Adrenal gland (tissue), 9 donors: ENCODE measurements at regions not wholly inside any gene's neighbourhood (a gene's known extent, or its start where the extent isn't known, plus 50 kb on each side); places are given as distances from the start of the nearest gene placed in this dataset.
"Not testable (repeated sequence)": the region's sequence is repeated elsewhere in the genome, so short reads cannot be mapped to it uniquely, and the experiment has no call there.

Experiments
- DNase-seq, 7 donors: peaks; one replicate each; pipeline ENCODE4 v3.0.0-alpha.2; 2019 to 2020
- H3K27ac ChIP-seq, 5 donors: fragments of 200-600 bp; sonication (generic) in 4 of 5; 1 replicate in 3 of 5; 2 replicates in 2 of 5; pipeline versions ENCODE4 v1.5.1 to v1.8.0; 2016 to 2020; ENCODE audit warnings: mild to moderate bottlenecking in 1 of 5
- H3K27me3 ChIP-seq: fragments of 200-600 bp; 2 replicates; pipeline ENCODE4 v1.8.0; 2021
- H3K36me3 ChIP-seq, 2 donors: fragments of 200-600 bp; replicated peaks in 1 of 2; 1 replicate in 1 of 2; 2 replicates in 1 of 2; pipeline versions ENCODE4 v1.5.1 to v1.8.0; 2018 to 2022
- H3K4me1 ChIP-seq, 2 donors: fragments of 200-600 bp; replicated peaks in 1 of 2; 1 replicate in 1 of 2; 2 replicates in 1 of 2; pipeline versions ENCODE4 v1.5.1 to v1.8.0; 2018 to 2021
- H3K4me3 ChIP-seq, 4 donors: fragments of 200-600 bp; sonication (generic) in 3 of 4; one replicate each; pipeline ENCODE4 v1.5.1; 2016 to 2018
- H3K9me3 ChIP-seq, 3 donors: fragments of 200-600 bp; sonication (generic) in 1 of 3; replicated peaks in 1 of 3; 1 replicate in 2 of 3; 2 replicates in 1 of 3; pipeline versions ENCODE4 v1.5.1 to v1.8.0; 2016 to 2021
- POLR2A ChIP-seq, 2 donors: fragments of 450-650 bp; IDR thresholded peaks; one replicate each; pipeline ENCODE4 v1.6.1; 2017; ENCODE audit warnings: antibody characterized with exemption in 2 of 2, mild to moderate bottlenecking in 2 of 2, moderate library complexity in 1 of 2
- WGBS, 4 donors: extraction: QIAGEN DNeasy Blood & Tissue Kit in 2 of 4; methylation state at CpG; one replicate each; pipeline versions ENCODE4 v1.1.5 to v1.1.7; 2013 to 2017; 5-methylcytosine and 5-hydroxymethylcytosine counted together
- intact Hi-C, 2 donors: fragments of 100-400 bp; cut with DNase I; formaldehyde crosslinking; loops; one replicate each; pipeline versions ENCODE4 v1.14.1 to v1.15.0; 2022 to 2023
- TF ChIP-seq, protein P1 (sequence below), 6 experiments: fragments of 450-650 bp in 4 of 6; fragments of 200-600 bp in 2 of 6; sonication (generic) in 1 of 6; IDR thresholded peaks; 1 replicate in 5 of 6; 2 replicates in 1 of 6; pipeline versions ENCODE4 v1.5.1 to v1.8.0; 2016 to 2021; ENCODE audit warnings: antibody characterized with exemption in 6 of 6, mild to moderate bottlenecking in 2 of 6, moderate library complexity in 1 of 6
- donor health status: healthy with polysubstance abuse.
- donor health status: Bipolar disorder and iron deficiency.
- donor health status: DM: yes; HTN: yes; CAD: no.
- donor health status: DM: no; HTN: no; CAD: no.
- donor health status: DM: no; HTN: no; CAD: no.

DNA sequence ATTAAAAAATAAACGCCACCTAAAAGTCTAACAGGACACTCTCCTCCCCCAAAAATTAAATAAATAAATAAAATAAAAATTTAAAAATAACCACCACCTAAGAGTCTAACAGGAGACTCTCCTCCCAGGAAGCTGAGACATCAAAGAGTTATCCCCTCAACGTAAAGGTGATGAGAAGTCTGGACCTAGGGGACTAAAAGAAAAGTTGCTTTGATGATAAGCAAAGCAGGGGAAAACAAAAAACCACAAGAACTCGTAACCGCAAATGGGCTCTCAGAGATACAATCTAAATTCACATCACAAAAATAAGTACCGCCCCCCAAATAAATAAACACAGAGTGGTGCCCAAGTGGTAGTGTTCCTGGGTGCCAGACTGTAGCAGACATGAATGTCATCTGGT is 412.2 kb downstream of the ZFHX3 start:
- no peak for DNase-seq
- TF ChIP-seq, protein P1, sequence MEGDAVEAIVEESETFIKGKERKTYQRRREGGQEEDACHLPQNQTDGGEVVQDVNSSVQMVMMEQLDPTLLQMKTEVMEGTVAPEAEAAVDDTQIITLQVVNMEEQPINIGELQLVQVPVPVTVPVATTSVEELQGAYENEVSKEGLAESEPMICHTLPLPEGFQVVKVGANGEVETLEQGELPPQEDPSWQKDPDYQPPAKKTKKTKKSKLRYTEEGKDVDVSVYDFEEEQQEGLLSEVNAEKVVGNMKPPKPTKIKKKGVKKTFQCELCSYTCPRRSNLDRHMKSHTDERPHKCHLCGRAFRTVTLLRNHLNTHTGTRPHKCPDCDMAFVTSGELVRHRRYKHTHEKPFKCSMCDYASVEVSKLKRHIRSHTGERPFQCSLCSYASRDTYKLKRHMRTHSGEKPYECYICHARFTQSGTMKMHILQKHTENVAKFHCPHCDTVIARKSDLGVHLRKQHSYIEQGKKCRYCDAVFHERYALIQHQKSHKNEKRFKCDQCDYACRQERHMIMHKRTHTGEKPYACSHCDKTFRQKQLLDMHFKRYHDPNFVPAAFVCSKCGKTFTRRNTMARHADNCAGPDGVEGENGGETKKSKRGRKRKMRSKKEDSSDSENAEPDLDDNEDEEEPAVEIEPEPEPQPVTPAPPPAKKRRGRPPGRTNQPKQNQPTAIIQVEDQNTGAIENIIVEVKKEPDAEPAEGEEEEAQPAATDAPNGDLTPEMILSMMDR (IDR thresholded peaks at IDR 0.05): no peak
- TF ChIP-seq POLR2A (IDR thresholded peaks at IDR 0.05): no peak
- Histone ChIP-seq H3K27ac (no peak overlapping the region), H3K27me3 (no peaks in the 10 kb centered on the region), H3K4me3 (no peak overlapping the region), H3K36me3 (no peaks in the 10 kb centered on the region), H3K9me3 (peaks cover 0 to 9% (median 0%) of the 10 kb centered on the region in 3 donors), H3K4me1 (no peaks in the 10 kb centered on the region)
- 93 to 96% (median 94%) methylated on average over 5 of the region's 5 CpGs for whole genome bisulfite sequencing, 4 donors
- intact Hi-C loops: no loop called here

DNA sequence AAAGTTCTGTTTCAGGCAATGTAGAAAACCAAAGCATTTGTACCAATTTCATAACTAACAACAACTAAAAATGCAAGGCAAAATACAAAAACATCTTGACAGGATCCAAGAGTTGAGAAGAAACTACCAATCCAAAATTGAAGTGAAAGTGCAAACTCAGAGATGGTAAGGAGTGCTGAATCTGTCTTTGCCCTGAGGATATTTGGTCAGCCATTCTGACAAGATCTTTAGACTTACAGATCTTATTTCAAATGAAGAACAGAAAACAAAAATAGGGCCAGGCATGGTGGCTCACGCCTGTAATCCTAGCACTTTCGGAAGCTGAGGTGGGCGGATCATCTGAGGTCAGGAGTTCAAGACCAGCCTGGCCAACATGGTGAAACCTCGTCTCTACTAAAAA is 412.8 kb downstream of the ZFHX3 start:
- peaks cover 0 to 9% (median 0%) of the 10 kb centered on the region in 3 donors for H3K9me3 ChIP-seq
- no peaks in the 10 kb centered on the region for H3K36me3 ChIP-seq
- TF ChIP-seq, protein P1 (IDR thresholded peaks at IDR 0.05): no peak
- no peak for TF ChIP-seq POLR2A (IDR thresholded peaks at IDR 0.05)
- no peak overlapping the region for H3K4me3 ChIP-seq
- no peaks in the 10 kb centered on the region for H3K27me3 ChIP-seq
- H3K27ac ChIP-seq: no peak overlapping the region
- 86 to 95% (median 90%) methylated on average over 4 of the region's 4 CpGs for WGBS, 4 donors
- DNase-seq: no peak
- H3K4me1 ChIP-seq: no peaks in the 10 kb centered on the region
- intact Hi-C loops: no loop called here

DNA sequence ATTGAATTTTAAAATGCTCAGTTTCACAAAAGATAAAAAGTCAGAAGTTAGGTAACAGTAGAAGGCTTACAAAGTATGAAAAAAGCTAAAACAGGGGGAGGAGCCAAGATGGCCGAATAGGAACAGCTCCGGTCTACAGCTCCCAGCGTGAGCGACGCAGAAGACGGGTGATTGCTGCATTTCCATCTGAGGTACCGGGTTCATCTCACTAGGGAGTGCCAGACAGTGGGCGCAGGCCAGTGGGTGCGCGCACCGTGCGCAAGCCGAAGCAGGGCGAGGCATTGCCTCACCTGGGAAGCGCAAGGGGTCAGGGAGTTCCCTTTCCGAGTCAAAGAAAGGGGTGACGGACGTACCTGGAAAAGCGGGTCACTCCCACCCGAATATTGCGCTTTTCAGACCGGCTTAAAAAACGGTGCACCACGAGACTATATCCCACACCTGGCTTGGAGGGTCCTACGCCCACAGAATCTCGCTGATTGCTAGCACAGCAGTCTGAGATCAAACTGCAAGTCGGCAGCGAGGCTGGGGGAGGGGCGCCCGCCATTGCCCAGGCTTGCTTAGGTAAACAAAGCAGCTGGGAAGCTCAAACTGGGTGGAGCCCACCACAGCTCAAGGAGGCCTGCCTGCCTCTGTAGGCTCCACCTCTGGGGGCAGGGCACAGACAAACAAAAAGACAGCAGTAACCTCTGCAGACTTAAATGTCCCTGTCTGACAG is 420.6 kb downstream of the ZFHX3 start:
- H3K4me3 ChIP-seq: not testable (repeated sequence)

DNA sequence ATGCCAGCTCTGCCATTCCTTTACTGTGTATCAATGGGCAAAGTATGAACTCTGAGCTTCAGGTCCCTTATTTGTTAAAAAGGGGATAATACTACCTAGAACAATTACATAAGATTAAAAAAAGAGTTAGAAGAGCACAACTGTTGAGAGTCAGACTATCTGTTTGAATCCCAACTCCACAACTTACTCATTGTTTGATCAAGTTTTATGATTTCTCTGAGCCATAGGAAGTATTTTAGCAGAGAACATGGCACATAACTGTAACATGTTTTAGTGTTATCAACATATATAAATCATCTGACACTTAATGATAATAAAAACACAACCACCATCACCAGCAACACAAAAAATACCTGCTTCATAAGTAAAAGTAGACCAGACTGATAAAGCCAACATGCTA is 421.3 kb downstream of the ZFHX3 start:
- no peak for DNase-seq
- intact Hi-C loops: no loop called here
- Histone ChIP-seq H3K4me3 (no peak overlapping the region), H3K27ac (no peak overlapping the region), H3K9me3 (no peaks in the 10 kb centered on the region), H3K4me1 (no peaks in the 10 kb centered on the region), H3K27me3 (no peaks in the 10 kb centered on the region), H3K36me3 (no peaks in the 10 kb centered on the region)
- no peak for TF ChIP-seq POLR2A (IDR thresholded peaks at IDR 0.05)
- TF ChIP-seq, protein P1 (IDR thresholded peaks at IDR 0.05): no peak

More for the DNA sequence above, 420.6 kb downstream of the ZFHX3 start:
- 74 to 91% (median 80%) methylated on average over 18 to 30 of the region's 30 CpGs for WGBS, 4 donors
- DNase-seq, H3K27ac ChIP-seq, H3K27me3 ChIP-seq, H3K9me3 ChIP-seq, intact Hi-C loops, H3K36me3 ChIP-seq, H3K4me1 ChIP-seq: not testable (repeated sequence)

DNA sequence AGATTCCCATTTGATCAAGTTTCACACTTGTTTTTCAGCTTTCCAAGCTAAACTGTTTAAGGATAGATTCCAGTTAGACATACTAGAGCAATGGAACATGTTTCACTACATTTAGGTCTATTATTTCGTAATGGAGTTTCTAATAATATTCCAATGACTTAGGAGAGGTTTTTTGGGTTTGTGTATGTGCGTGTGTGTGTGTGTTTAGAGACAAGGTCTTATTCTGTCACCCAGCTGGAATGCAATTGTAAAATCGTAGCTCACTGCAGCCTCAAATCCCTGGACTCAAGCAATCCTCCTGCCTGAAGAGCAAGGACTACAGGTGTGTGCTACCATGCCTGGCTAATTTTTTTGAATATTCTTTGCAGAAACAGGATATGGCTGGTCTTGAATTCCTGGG is 426.3 kb downstream of the ZFHX3 start:
- Histone ChIP-seq H3K27me3 (no peaks in the 10 kb centered on the region), H3K4me3 (no peak overlapping the region), H3K36me3 (no peaks in the 10 kb centered on the region), H3K9me3 (no peaks in the 10 kb centered on the region), H3K27ac (no peak overlapping the region), H3K4me1 (no peaks in the 10 kb centered on the region)
- DNase-seq: no peak
- intact Hi-C loops: no loop called here
- 79 to 85% (median 83%) methylated on average over 3 of the region's 3 CpGs for WGBS, 4 donors
- TF ChIP-seq POLR2A (IDR thresholded peaks at IDR 0.05): no peak
- TF ChIP-seq, protein P1 (IDR thresholded peaks at IDR 0.05): no peak
